GM19372 (cell line): ENCODE measurements at regions not wholly inside any gene's neighbourhood (a gene's known extent, or its start where the extent isn't known, plus 50 kb on each side); places are given as distances from the start of the nearest gene placed in this dataset.
"Not testable (repeated sequence)": the region's sequence is repeated elsewhere in the genome, so short reads cannot be mapped to it uniquely, and the experiment has no call there.

Source experiments
- ATAC-seq: cut with Tn5 transposase; IDR thresholded peaks from one replicate; pipeline ENCODE4 v1.9.1; 2021; ENCODE audit warnings: mild to moderate bottlenecking, low read depth, moderate library complexity; ENCODE audit not compliant: unreplicated experiment

- no peak for ATAC-seq
These were observed 51.9 kb upstream of the TBL1XR1 start for GRCh38 chr3:177249203-177249602.

GRCh38 chr3:177250151-177250550, 52.9 kb upstream of the TBL1XR1 start:
- ATAC-seq, result no peak

- ATAC-seq, result no peak
These were observed 54.5 kb upstream of the TBL1XR1 start for GRCh38 chr3:177251755-177252154.

- ATAC-seq, result no peak
These were observed 59.7 kb upstream of the TBL1XR1 start for GRCh38 chr3:177257006-177257405.

- ATAC-seq, result no peak
These were observed 60.3 kb upstream of the TBL1XR1 start for GRCh38 chr3:177257625-177258024.

GRCh38 chr3:177262396-177262795, 65.1 kb upstream of the TBL1XR1 start:
- no peak for ATAC-seq

GRCh38 chr3:177263615-177264368, 66.5 kb upstream of the TBL1XR1 start:
- no peak for ATAC-seq

- not testable (repeated sequence) for ATAC-seq
These were observed 74.7 kb upstream of the TBL1XR1 start for GRCh38 chr3:177271811-177272501.

- ATAC-seq, result no peak
These were observed 80.7 kb upstream of the TBL1XR1 start for GRCh38 chr3:177278016-177278415.

GRCh38 chr3:177279118-177279815, 82.0 kb upstream of the TBL1XR1 start:
- ATAC-seq, result no peak

- no peak for ATAC-seq
These were observed 84.2 kb upstream of the TBL1XR1 start for GRCh38 chr3:177281292-177282118.

- ATAC-seq, result no peak
These were observed 84.9 kb upstream of the TBL1XR1 start for GRCh38 chr3:177282119-177282655.

- no peak for ATAC-seq
These were observed 86.7 kb upstream of the TBL1XR1 start for GRCh38 chr3:177283983-177284382.

- no peak for ATAC-seq
These were observed 87.2 kb upstream of the TBL1XR1 start for GRCh38 chr3:177284383-177284881.

GRCh38 chr3:177286034-177286433, 88.8 kb upstream of the TBL1XR1 start:
- no peak for ATAC-seq

- ATAC-seq, result no peak
These were observed 89.9 kb upstream of the TBL1XR1 start for GRCh38 chr3:177287231-177287630.

GRCh38 chr3:177290633-177291032, 93.4 kb upstream of the TBL1XR1 start:
- no peak for ATAC-seq

GRCh38 chr3:177294221-177294620, 96.9 kb upstream of the TBL1XR1 start:
- no peak for ATAC-seq

GRCh38 chr3:177295116-177295515, 97.8 kb upstream of the TBL1XR1 start:
- ATAC-seq, result no peak

- ATAC-seq, result no peak
These were observed 102.0 kb upstream of the TBL1XR1 start for GRCh38 chr3:177299250-177299649.
